Smooth muscle cell (in vitro differentiated cells): ENCODE measurements at regions not wholly inside any gene's neighbourhood (a gene's known extent, or its start where the extent isn't known, plus 50 kb on each side); places are given as distances from the start of the nearest gene placed in this dataset.

Experiments used
- DNase-seq: peaks from one replicate; lab custom pipeline; 2025; ENCODE audit not compliant: unreplicated experiment; lab: John Stamatoyannopoulos, UW
- H2AFZ ChIP-seq: fragments of 200-600 bp; sonication (generic); 2 replicates; pipeline ENCODE4 v1.6.0; 2016; ENCODE audit warnings: antibody characterized with exemption, low read depth, mild to moderate bottlenecking
- H3F3A ChIP-seq: fragments of 200-600 bp; sonication (generic); 2 replicates; pipeline ENCODE4 v1.6.0; 2017; ENCODE audit warnings: antibody characterized with exemption, low read depth
- H3K27ac ChIP-seq: fragments of 200-600 bp; sonication (generic); 2 replicates; pipeline ENCODE4 v1.5.1; 2016; ENCODE audit warnings: low read depth, mild to moderate bottlenecking
- H3K27me3 ChIP-seq: fragments of 200-600 bp; sonication (generic); 2 replicates; pipeline ENCODE4 v1.6.1; 2016; ENCODE audit warnings: low read depth, mild to moderate bottlenecking
- H3K36me3 ChIP-seq: fragments of 200-600 bp; sonication (generic); 2 replicates; pipeline ENCODE4 v1.5.1; 2016; ENCODE audit warnings: low read depth
- H3K4me1 ChIP-seq: fragments of 200-600 bp; sonication (generic); 2 replicates; pipeline ENCODE4 v1.5.1; 2016; ENCODE audit warnings: low read depth
- H3K4me2 ChIP-seq: fragments of 200-600 bp; sonication (generic); 2 replicates; pipeline ENCODE4 v1.6.0; 2016; ENCODE audit warnings: mild to moderate bottlenecking
- H3K4me3 ChIP-seq: fragments of 200-600 bp; sonication (generic); 2 replicates; pipeline ENCODE4 v1.5.1; 2016; ENCODE audit warnings: mild to moderate bottlenecking
- H3K79me2 ChIP-seq: fragments of 200-600 bp; sonication (generic); 2 replicates; pipeline ENCODE4 v1.6.0; 2016; ENCODE audit warnings: low read depth, mild to moderate bottlenecking
- H3K9ac ChIP-seq: fragments of 200-600 bp; sonication (generic); 2 replicates; pipeline ENCODE4 v1.6.0; 2016; ENCODE audit warnings: low read depth
- H3K9me3 ChIP-seq: fragments of 200-600 bp; sonication (generic); replicated peaks from 2 replicates; pipeline ENCODE4 v1.5.1; 2016; ENCODE audit warnings: low read depth
- H4K20me1 ChIP-seq: fragments of 200-600 bp; sonication (generic); 2 replicates; pipeline ENCODE4 v1.6.0; 2016; ENCODE audit warnings: low read depth
- WGBS: methylation state at CpG from one replicate; pipeline ENCODE4 v1.1.7; 2016; ENCODE audit warnings: low lambda C conversion rate; 5-methylcytosine and 5-hydroxymethylcytosine counted together
- TF ChIP-seq, protein P1 (sequence below): fragments of 200-600 bp; sonication (generic); IDR thresholded peaks from 2 replicates; pipeline ENCODE4 v1.5.1; 2017; ENCODE audit warnings: borderline replicate concordance, mild to moderate bottlenecking, antibody characterized with exemption; ENCODE audit not compliant: insufficient read depth, poor library complexity, severe bottlenecking

- 94% methylated on average over 1 of the region's 1 CpG for WGBS
- H3K4me3 ChIP-seq: no peak overlapping the region
- H2AFZ ChIP-seq: no peak overlapping the region
- TF ChIP-seq, protein P1, sequence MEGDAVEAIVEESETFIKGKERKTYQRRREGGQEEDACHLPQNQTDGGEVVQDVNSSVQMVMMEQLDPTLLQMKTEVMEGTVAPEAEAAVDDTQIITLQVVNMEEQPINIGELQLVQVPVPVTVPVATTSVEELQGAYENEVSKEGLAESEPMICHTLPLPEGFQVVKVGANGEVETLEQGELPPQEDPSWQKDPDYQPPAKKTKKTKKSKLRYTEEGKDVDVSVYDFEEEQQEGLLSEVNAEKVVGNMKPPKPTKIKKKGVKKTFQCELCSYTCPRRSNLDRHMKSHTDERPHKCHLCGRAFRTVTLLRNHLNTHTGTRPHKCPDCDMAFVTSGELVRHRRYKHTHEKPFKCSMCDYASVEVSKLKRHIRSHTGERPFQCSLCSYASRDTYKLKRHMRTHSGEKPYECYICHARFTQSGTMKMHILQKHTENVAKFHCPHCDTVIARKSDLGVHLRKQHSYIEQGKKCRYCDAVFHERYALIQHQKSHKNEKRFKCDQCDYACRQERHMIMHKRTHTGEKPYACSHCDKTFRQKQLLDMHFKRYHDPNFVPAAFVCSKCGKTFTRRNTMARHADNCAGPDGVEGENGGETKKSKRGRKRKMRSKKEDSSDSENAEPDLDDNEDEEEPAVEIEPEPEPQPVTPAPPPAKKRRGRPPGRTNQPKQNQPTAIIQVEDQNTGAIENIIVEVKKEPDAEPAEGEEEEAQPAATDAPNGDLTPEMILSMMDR: no peak
- no peaks in the 10 kb centered on the region for H3K27me3 ChIP-seq
- H3K36me3 ChIP-seq: no peaks in the 10 kb centered on the region
- H3K4me1 ChIP-seq: no peaks in the 10 kb centered on the region
- H3K27ac ChIP-seq: no peak overlapping the region
- H3K4me2 ChIP-seq: no peak overlapping the region
- no peaks in the 10 kb centered on the region for H3K9me3 ChIP-seq
- no peaks in the 10 kb centered on the region for H3F3A ChIP-seq
- no peaks in the 10 kb centered on the region for H3K79me2 ChIP-seq
- DNase-seq: no peak
- no peaks in the 10 kb centered on the region for H4K20me1 ChIP-seq
- no peak overlapping the region for H3K9ac ChIP-seq
Observed at GRCh38 chr3:86801066-86801465, 189.9 kb downstream of the VGLL3 start.

GRCh38 chr3:86800116-86800515 is 190.8 kb downstream of the VGLL3 start:
- TF ChIP-seq, protein P1: no peak
- Histone ChIP-seq H3K36me3 (no peaks in the 10 kb centered on the region), H3K79me2 (no peaks in the 10 kb centered on the region), H3K4me1 (no peaks in the 10 kb centered on the region), H3K27ac (no peak overlapping the region), H3K27me3 (no peaks in the 10 kb centered on the region), H3F3A (no peaks in the 10 kb centered on the region), H3K4me2 (no peak overlapping the region), H3K9ac (no peak overlapping the region), H2AFZ (no peak overlapping the region), H4K20me1 (no peaks in the 10 kb centered on the region), H3K9me3 (no peaks in the 10 kb centered on the region), H3K4me3 (no peak overlapping the region)
- DNase-seq: no peak
- WGBS: 51% methylated on average over 3 of the region's 3 CpGs

GRCh38 chr3:86797946-86798345 is 193.0 kb downstream of the VGLL3 start:
- 94% methylated on average over 1 of the region's 1 CpG for WGBS
- Histone ChIP-seq H3K4me3 (no peak overlapping the region), H3K9me3 (no peaks in the 10 kb centered on the region)

More at GRCh38 chr3:86797946-86798345, 193.0 kb downstream of the VGLL3 start:
- Histone ChIP-seq H3K36me3 (no peaks in the 10 kb centered on the region), H3K27ac (no peak overlapping the region), H4K20me1 (no peaks in the 10 kb centered on the region), H3K79me2 (no peaks in the 10 kb centered on the region), H3K27me3 (no peaks in the 10 kb centered on the region), H2AFZ (no peak overlapping the region), H3F3A (peaks cover 6% of the 10 kb centered on the region), H3K4me1 (peaks cover 21% of the 10 kb centered on the region), H3K9ac (no peak overlapping the region), H3K4me2 (no peak overlapping the region)
- no peak for DNase-seq
- TF ChIP-seq, protein P1: no peak
